GM19324 (cell line): ENCODE measurements at regions not wholly inside any gene's neighbourhood (a gene's known extent, or its start where the extent isn't known, plus 50 kb on each side); places are given as distances from the start of the nearest gene placed in this dataset.
"Not testable (repeated sequence)": the region's sequence is repeated elsewhere in the genome, so short reads cannot be mapped to it uniquely, and the experiment has no call there.

Source experiments
- ATAC-seq: cut with Tn5 transposase; IDR thresholded peaks from one replicate; pipeline ENCODE4 v1.9.1; 2021; ENCODE audit warnings: mild to moderate bottlenecking, moderate library complexity; ENCODE audit not compliant: unreplicated experiment, low FRiP score

GRCh38 chr9:79461712-79462111 lies 110.1 kb upstream of the TLE4 start:
- no peak for ATAC-seq

GRCh38 chr9:79465156-79465555 lies 106.6 kb upstream of the TLE4 start:
- no peak for ATAC-seq

GRCh38 chr9:79469164-79469563 lies 102.6 kb upstream of the TLE4 start:
- no peak for ATAC-seq

- no peak for ATAC-seq
These were observed 100.8 kb upstream of the TLE4 start for GRCh38 chr9:79470954-79471353.

GRCh38 chr9:79471580-79472543 lies 99.9 kb upstream of the TLE4 start:
- ATAC-seq: no peak

- no peak for ATAC-seq
These were observed 98.1 kb upstream of the TLE4 start for GRCh38 chr9:79473704-79474103.

- ATAC-seq: no peak
These were observed 94.4 kb upstream of the TLE4 start for GRCh38 chr9:79477241-79477840.

GRCh38 chr9:79477955-79478771 lies 93.6 kb upstream of the TLE4 start:
- ATAC-seq: peak; percentile 68

- ATAC-seq: no peak
These were observed 91.1 kb upstream of the TLE4 start for GRCh38 chr9:79480639-79481038.

GRCh38 chr9:79481846-79482477 lies 89.8 kb upstream of the TLE4 start:
- no peak for ATAC-seq

GRCh38 chr9:79485258-79485657 lies 86.5 kb upstream of the TLE4 start:
- no peak for ATAC-seq

GRCh38 chr9:79489261-79490000 lies 82.3 kb upstream of the TLE4 start:
- no peak for ATAC-seq

GRCh38 chr9:79490657-79491248 lies 81.0 kb upstream of the TLE4 start:
- no peak for ATAC-seq

- ATAC-seq: no peak
These were observed 79.4 kb upstream of the TLE4 start for GRCh38 chr9:79492092-79493009.

GRCh38 chr9:79500196-79500864 lies 71.4 kb upstream of the TLE4 start:
- not testable (repeated sequence) for ATAC-seq

GRCh38 chr9:79501546-79501945 lies 70.2 kb upstream of the TLE4 start:
- no peak for ATAC-seq

- ATAC-seq: no peak
These were observed 64.0 kb upstream of the TLE4 start for GRCh38 chr9:79507801-79508200.

GRCh38 chr9:79512251-79512650 lies 59.5 kb upstream of the TLE4 start:
- no peak for ATAC-seq
